GM12878 (cell line): ENCODE measurements at regions not wholly inside any gene's neighbourhood (a gene's known extent, or its start where the extent isn't known, plus 50 kb on each side); places are given as distances from the start of the nearest gene placed in this dataset.

Source experiments
- ATAC-seq: fragments of 200-7000 bp; cut with Tn5 transposase; 3 replicates; pipeline ENCODE4 v1.9.1; 2020; ENCODE audit warnings: mild to moderate bottlenecking, moderate library complexity
- BruUV-seq: library from RNA; stranded (reverse); fragments of 400-500 nt; replicated peaks from 2 replicates; lab custom pipeline; 2021; lab: Mats Ljungman, UMichigan
- CTCF ChIA-PET: fragments of 300-600 bp; sonication (Branson Sonifier 250); formaldehyde crosslinking; extraction: SDS; loops from one replicate; lab custom pipeline; 2021; ENCODE audit warnings: inconsistent platforms; lab: Yijun Ruan, JAX
- POLR2A ChIA-PET: fragments of 350-600 bp; formaldehyde crosslinking; extraction: SDS; loops from one replicate; lab custom pipeline; 2021; ENCODE audit warnings: inconsistent platforms; lab: Charles Lee
- RAD21 ChIA-PET: fragments of 300-600 bp; sonication (Branson Sonifier 250); formaldehyde crosslinking; loops from one replicate; lab custom pipeline; 2023; ENCODE audit warnings: antibody characterized with exemption; ENCODE audit not compliant: unreplicated experiment; lab: Charles Lee
- SMC1A ChIA-PET: fragments of 300-600 bp; sonication (Branson Sonifier 250); formaldehyde crosslinking; loops from one replicate; lab custom pipeline; 2023; ENCODE audit not compliant: unreplicated experiment, uncharacterized antibody; lab: Charles Lee
- DNase-seq: peaks from one replicate; pipeline ENCODE4 v3.0.0-alpha.2; 2011; ENCODE audit warnings: low read depth, low spot score
- FAIRE-seq: peaks from 3 replicates; lab custom pipeline; 2011; peaks lifted over from hg19 to GRCh38; lab: Jason Lieb, UNC
- H2AFZ ChIP-seq: 2 replicates; pipeline ENCODE4 v1.6.0; 2011; ENCODE audit warnings: low read depth, low read length, control low read depth; ENCODE audit not compliant: control insufficient read depth
- H3K27ac ChIP-seq: 2 replicates; pipeline ENCODE4 v1.5.1; 2011; ENCODE audit warnings: control low read depth; ENCODE audit not compliant: control insufficient read depth, insufficient read depth
- H3K27me3 ChIP-seq, 2 experiments: replicated peaks in 1 of 2; 2 replicates each; pipeline versions ENCODE4 v1.6.0 to v1.6.1; 2011; ENCODE audit warnings: low read length in 1 of 2; ENCODE audit not compliant: control insufficient read depth in 2 of 2, insufficient read depth in 2 of 2
- H3K36me3 ChIP-seq, 2 experiments: 2 replicates each; pipeline ENCODE4 v1.5.1; 2011; ENCODE audit warnings: low read length in 1 of 2; ENCODE audit not compliant: control insufficient read depth in 2 of 2, insufficient read depth in 2 of 2
- H3K4me1 ChIP-seq: 2 replicates; pipeline ENCODE4 v1.6.1; 2011; ENCODE audit warnings: mild to moderate bottlenecking, low read length, moderate library complexity, mixed read lengths; ENCODE audit not compliant: control insufficient read depth, insufficient read depth
- H3K4me2 ChIP-seq: 2 replicates; pipeline ENCODE4 v1.6.0; 2011; ENCODE audit warnings: control low read depth; ENCODE audit not compliant: control insufficient read depth, insufficient read depth
- H3K4me3 ChIP-seq: fragments of 200-600 bp; sonication (generic); 2 replicates; pipeline ENCODE4 v1.5.1; 2016
- H3K79me2 ChIP-seq: 2 replicates; pipeline ENCODE4 v1.6.0; 2011; ENCODE audit warnings: low read length; ENCODE audit not compliant: control insufficient read depth, insufficient read depth
- H3K9ac ChIP-seq: 2 replicates; pipeline ENCODE4 v1.8.0; 2011; ENCODE audit warnings: low read length, control low read depth, mixed read lengths; ENCODE audit not compliant: control insufficient read depth, insufficient read depth
- H3K9me3 ChIP-seq: replicated peaks from 3 replicates; pipeline ENCODE4 v1.5.1; 2011; ENCODE audit warnings: mild to moderate bottlenecking, low read length; ENCODE audit not compliant: control insufficient read depth, insufficient read depth
- H4K20me1 ChIP-seq: 2 replicates; pipeline ENCODE4 v1.6.0; 2011; ENCODE audit not compliant: control insufficient read depth, insufficient read depth
- BHLHE40 ChIP-seq, 2 experiments: fragments of 450-650 bp in 1 of 2; IDR thresholded peaks; 2 replicates each; pipeline ENCODE4 v1.6.1; 2011 to 2017; ENCODE audit warnings: low read depth in 2 of 2, borderline replicate concordance in 1 of 2, improper control_type of control experiment in 1 of 2, low read length in 1 of 2, mild to moderate bottlenecking in 1 of 2
- CBFB ChIP-seq: IDR thresholded peaks from 2 replicates; pipeline ENCODE4 v1.6.1; 2016; ENCODE audit warnings: antibody characterized with exemption, low read depth
- IRF4 ChIP-seq: IDR thresholded peaks from 2 replicates; pipeline ENCODE4 v1.6.1; 2011; ENCODE audit warnings: low read depth, low read length
- JUND ChIP-seq: IDR thresholded peaks from 2 replicates; pipeline ENCODE4 v1.6.1; 2012; ENCODE audit warnings: low read depth, mild to moderate bottlenecking, low read length, improper control_type of control experiment, moderate library complexity
- KAT2A ChIP-seq: conservative IDR thresholded peaks from 2 replicates; pipeline ENCODE4 v1.6.1; 2011; ENCODE audit warnings: low read depth, low read length; ENCODE audit not compliant: control insufficient read depth
- NFYB ChIP-seq: IDR thresholded peaks from 2 replicates; pipeline ENCODE4 v1.6.1; 2011; ENCODE audit warnings: low read depth, mild to moderate bottlenecking, low read length, improper control_type of control experiment, moderate library complexity; ENCODE audit not compliant: insufficient read depth
- NR2F1 ChIP-seq: fragments of 450-650 bp; conservative IDR thresholded peaks from 2 replicates; pipeline ENCODE4 v1.6.1; 2017; ENCODE audit warnings: mild to moderate bottlenecking
- RFX5 ChIP-seq: IDR thresholded peaks from 2 replicates; pipeline ENCODE4 v1.6.1; 2011; ENCODE audit warnings: low read depth, low read length, improper control_type of control experiment
- SPI1 ChIP-seq: IDR thresholded peaks from 2 replicates; pipeline ENCODE4 v1.6.1; 2011; ENCODE audit warnings: low read depth, mild to moderate bottlenecking, low read length, moderate library complexity, borderline replicate concordance; ENCODE audit not compliant: insufficient read depth
- SREBF1 ChIP-seq: IDR thresholded peaks from 2 replicates; pipeline ENCODE4 v1.6.1; 2012; ENCODE audit warnings: mild to moderate bottlenecking, low read length
- SUPT20H ChIP-seq: IDR thresholded peaks from 2 replicates; pipeline ENCODE4 v1.6.1; 2011; ENCODE audit warnings: low read depth, mild to moderate bottlenecking, low read length, moderate library complexity, borderline replicate concordance; ENCODE audit not compliant: control insufficient read depth
- TBL1XR1 ChIP-seq: IDR thresholded peaks from 2 replicates; pipeline ENCODE4 v1.6.1; 2012; ENCODE audit warnings: low read depth, low read length, improper control_type of control experiment
- in situ Hi-C: fragments of 300-500 bp; cut with MboI; formaldehyde crosslinking; loops from 9 replicates; pipeline ENCODE4 v1.14.3; 2018; ENCODE audit warnings: mixed read lengths
- intact Hi-C: fragments of 100-400 bp; cut with micrococcal nuclease; formaldehyde crosslinking; loops from one replicate; pipeline ENCODE4 v1.14.2; 2022; ENCODE audit not compliant: unreplicated experiment
- TF ChIP-seq, protein P1 (sequence below): fragments of 450-650 bp; IDR thresholded peaks from 2 replicates; pipeline ENCODE4 v1.6.1; 2017; ENCODE audit warnings: borderline replicate concordance

DNA sequence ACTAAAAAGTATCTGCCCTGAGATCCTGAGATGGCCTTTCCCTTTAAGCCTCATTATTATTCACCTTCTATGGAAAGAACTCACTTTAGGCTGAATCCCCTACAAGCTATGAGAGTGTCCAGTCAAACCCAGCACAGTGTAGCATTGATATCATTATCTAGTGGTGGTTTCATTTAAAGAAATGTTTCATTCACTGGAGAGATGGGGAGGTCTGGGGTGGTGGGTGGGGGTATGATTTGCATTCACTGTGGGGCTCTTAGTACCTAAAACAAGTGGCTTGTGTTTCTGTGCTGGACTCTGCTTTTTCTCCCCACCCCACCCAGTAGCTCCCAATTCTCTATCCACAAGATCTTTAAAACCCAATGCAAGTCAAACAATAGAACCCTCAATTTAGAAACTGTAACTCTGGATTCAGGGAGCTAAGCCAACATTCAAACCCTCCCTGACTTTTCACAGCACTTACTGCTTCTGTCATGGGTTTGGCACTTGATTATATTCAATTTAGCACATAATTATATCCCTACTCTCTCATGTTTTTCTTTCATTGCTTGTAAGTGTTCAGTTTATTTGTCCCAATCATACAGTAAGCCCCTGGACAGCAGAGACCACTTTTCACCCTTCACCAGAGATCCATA is 310.5 kb upstream of the THBS1 start:
- in situ Hi-C loops = no loop called here
- no peak for FAIRE-seq
- TF ChIP-seq SPI1 (no peak), SREBF1 (no peak), CBFB (no peak), JUND (no peak), NFYB (no peak), TBL1XR1 (no peak), IRF4 (no peak), BHLHE40 (IDR thresholded peaks at IDR 0.05; ENCODE audit: borderline replicate concordance in 1 of 2, low read depth in 2 of 2, low read length in 1 of 2) (no peak), SUPT20H (no peak), NR2F1 (no peak), KAT2A (no peak), RFX5 (no peak)
- TF ChIP-seq, protein P1, sequence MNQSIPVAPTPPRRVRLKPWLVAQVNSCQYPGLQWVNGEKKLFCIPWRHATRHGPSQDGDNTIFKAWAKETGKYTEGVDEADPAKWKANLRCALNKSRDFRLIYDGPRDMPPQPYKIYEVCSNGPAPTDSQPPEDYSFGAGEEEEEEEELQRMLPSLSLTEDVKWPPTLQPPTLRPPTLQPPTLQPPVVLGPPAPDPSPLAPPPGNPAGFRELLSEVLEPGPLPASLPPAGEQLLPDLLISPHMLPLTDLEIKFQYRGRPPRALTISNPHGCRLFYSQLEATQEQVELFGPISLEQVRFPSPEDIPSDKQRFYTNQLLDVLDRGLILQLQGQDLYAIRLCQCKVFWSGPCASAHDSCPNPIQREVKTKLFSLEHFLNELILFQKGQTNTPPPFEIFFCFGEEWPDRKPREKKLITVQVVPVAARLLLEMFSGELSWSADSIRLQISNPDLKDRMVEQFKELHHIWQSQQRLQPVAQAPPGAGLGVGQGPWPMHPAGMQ = no peak
- H3K27ac ChIP-seq = no peak overlapping the region
- H3K4me1 ChIP-seq = peaks cover 3% of the 10 kb centered on the region
- no TSS peak for BruUV-seq
- H3K9ac ChIP-seq = no peak overlapping the region
- ChIA-PET RAD21 (interaction anchor here (0.8 kb wide), 1 partner anchor 625 kb away, joined by 3 read pairs; no protein-coding TSS in a partner anchor), POLR2A (no interaction called here), CTCF (interaction anchor here (0.6 to 1.1 kb wide), 2 partner anchors 27 to 33 kb away, joined by 3 to 4 read pairs; no protein-coding TSS in a partner anchor), SMC1A (no interaction called here)
- H3K36me3 ChIP-seq = no peaks in the 10 kb centered on the region
- H3K79me2 ChIP-seq = no peaks in the 10 kb centered on the region
- ATAC-seq = no peak
- H3K9me3 ChIP-seq = no peaks in the 10 kb centered on the region
- no peaks in the 10 kb centered on the region for H3K27me3 ChIP-seq
- no peak overlapping the region for H2AFZ ChIP-seq
- no peak for DNase-seq
- intact Hi-C loops = no loop called here
- H4K20me1 ChIP-seq = no peaks in the 10 kb centered on the region
- H3K4me3 ChIP-seq = no peak overlapping the region
- H3K4me2 ChIP-seq = no peak overlapping the region
